Large intestine (tissue), 3 donors: ENCODE measurements at regions not wholly inside any gene's neighbourhood (a gene's known extent, or its start where the extent isn't known, plus 50 kb on each side); places are given as distances from the start of the nearest gene placed in this dataset.
"Not testable (repeated sequence)": the region's sequence is repeated elsewhere in the genome, so short reads cannot be mapped to it uniquely, and the experiment has no call there.

Source experiments
- DNase-seq, 2 donors: peaks; one replicate each; pipeline versions ENCODE4 v3.0.0 to v3.0.0-alpha.2; 2013
- H3K27ac ChIP-seq: one replicate; pipeline ENCODE4 v1.5.1; 2013; ENCODE audit warnings: low read length
- H3K27me3 ChIP-seq: 2 replicates; pipeline ENCODE4 v1.6.1; 2013; ENCODE audit warnings: low read length; ENCODE audit not compliant: control insufficient read depth, insufficient read depth
- H3K36me3 ChIP-seq: 2 replicates; pipeline ENCODE4 v1.6.1; 2013; ENCODE audit warnings: low read length; ENCODE audit not compliant: control insufficient read depth, insufficient read depth
- H3K4me1 ChIP-seq: one replicate; pipeline ENCODE4 v1.6.1; 2013; ENCODE audit warnings: low read length; ENCODE audit not compliant: control insufficient read depth, insufficient read depth
- H3K4me3 ChIP-seq: one replicate; pipeline ENCODE4 v1.5.1; 2013; ENCODE audit warnings: low read length
- H3K9me3 ChIP-seq: one replicate; pipeline ENCODE4 v1.6.1; 2013; ENCODE audit warnings: mild to moderate bottlenecking, low read depth, low read length, moderate library complexity; ENCODE audit not compliant: control insufficient read depth
- WGBS: methylation state at CpG from one replicate; pipeline ENCODE4 v1.1.5; 2013; ENCODE audit warnings: low lambda C conversion rate; ENCODE audit not compliant: insufficient coverage; 5-methylcytosine and 5-hydroxymethylcytosine counted together

DNA sequence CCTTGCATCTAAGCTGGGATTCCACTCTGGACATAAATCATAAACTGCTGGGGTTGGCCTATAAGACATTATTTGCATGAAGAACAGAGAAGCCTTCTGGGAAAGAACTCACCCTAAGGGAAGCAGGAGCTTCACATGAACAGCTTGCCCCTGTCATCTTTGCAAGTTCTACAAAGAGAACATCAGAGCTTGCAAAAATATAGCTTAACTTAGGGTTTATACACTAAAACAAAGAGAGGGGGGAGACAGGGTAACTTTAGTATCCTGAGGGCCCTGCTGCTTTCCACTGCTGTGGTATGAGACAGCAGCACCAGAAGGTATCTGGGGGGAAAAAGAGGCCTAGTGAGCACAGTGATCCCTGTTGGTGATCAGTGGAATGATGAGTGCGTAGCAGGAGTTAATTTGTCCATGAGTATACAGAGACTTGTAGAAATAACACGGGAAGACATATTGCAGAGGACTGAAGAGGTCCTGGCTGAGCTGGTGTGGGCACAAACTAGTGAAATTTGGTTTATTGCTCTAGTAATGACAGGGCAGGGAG is 116.1 kb upstream of the TSC22D1 start:
- Histone ChIP-seq H3K36me3 (no peaks in the 10 kb centered on the region), H3K27ac (no peak overlapping the region), H3K27me3 (no peaks in the 10 kb centered on the region), H3K4me3 (no peak overlapping the region), H3K4me1 (no peaks in the 10 kb centered on the region), H3K9me3 (no peaks in the 10 kb centered on the region)
- no peak for DNase-seq
- 100% methylated on average over 1 of the region's 2 CpGs for WGBS

DNA sequence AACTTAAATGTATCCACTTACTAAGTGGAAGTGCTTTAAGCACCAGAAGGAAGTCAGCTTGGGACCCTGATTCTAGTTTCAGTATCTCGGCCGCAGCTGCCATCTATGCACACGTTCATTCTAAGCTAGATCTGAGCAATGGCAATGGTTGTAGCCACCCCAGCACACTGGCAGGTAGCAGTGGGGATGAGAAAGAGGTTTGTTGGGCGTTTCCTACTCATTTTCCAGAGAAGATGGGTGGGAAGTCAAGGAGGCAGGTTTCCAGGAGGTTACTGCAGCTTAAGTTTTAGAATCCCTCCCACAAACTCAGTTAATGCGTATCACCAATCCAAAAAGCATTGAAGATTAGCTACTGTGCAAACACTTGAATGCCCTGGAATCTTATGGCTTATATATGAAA is 114.2 kb upstream of the TSC22D1 start:
- DNase-seq, result no peak
- no peak overlapping the region for H3K27ac ChIP-seq
- H3K9me3 ChIP-seq, result no peaks in the 10 kb centered on the region
- H3K27me3 ChIP-seq, result no peaks in the 10 kb centered on the region
- no CpG with 5 or more reads among the region's 5 CpGs for WGBS
- H3K4me3 ChIP-seq, result no peak overlapping the region
- H3K4me1 ChIP-seq, result no peaks in the 10 kb centered on the region
- H3K36me3 ChIP-seq, result no peaks in the 10 kb centered on the region

DNA sequence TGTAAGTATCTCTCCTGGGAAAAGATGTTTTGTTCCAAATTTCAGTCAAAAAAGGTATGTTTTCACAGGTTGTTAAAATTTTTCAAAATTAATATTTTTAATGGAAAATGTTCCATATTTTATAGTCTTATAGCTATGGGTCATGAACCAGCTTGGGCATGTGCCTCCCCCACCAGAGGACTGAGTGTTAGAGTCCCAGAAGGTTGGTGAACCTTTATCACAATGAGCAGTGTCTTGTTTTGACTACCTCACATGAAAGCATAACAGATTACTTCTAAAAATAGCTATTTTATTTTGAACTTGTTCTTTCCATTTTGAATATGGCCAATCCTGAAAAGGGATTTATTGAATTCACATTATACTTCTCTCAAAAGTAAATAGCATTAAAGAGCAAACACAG is 112.5 kb upstream of the TSC22D1 start:
- no peaks in the 10 kb centered on the region for H3K4me1 ChIP-seq
- DNase-seq, result no peak
- no peak overlapping the region for H3K4me3 ChIP-seq
- H3K27ac ChIP-seq, result no peak overlapping the region
- H3K27me3 ChIP-seq, result no peaks in the 10 kb centered on the region
- no peaks in the 10 kb centered on the region for H3K9me3 ChIP-seq
- H3K36me3 ChIP-seq, result no peaks in the 10 kb centered on the region

DNA sequence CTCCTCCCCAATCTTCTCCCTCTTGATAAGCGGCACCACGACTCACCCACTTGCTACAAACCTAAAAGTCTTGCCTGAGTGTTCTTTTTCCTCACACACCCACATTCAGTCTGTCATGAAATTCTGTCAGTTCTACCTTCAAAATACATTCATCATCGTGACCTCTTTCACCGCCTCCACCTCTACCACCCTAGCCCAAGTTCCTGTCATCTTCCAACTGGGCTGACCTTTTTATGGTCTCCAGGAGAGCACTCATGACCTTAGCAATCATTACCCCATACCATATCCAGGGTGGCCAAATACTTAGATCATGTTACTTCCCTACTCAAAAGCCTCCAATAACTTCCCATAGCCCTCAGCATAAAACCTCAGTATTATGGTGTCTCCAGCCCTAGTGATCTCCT is 110.4 kb upstream of the TSC22D1 start:
- Histone ChIP-seq H3K4me1 (no peaks in the 10 kb centered on the region), H3K36me3 (no peaks in the 10 kb centered on the region), H3K4me3 (no peak overlapping the region), H3K9me3 (peaks cover 9% of the 10 kb centered on the region), H3K27me3 (no peaks in the 10 kb centered on the region), H3K27ac (no peak overlapping the region)
- no CpG with 5 or more reads among the region's 4 CpGs for WGBS
- no peak for DNase-seq

DNA sequence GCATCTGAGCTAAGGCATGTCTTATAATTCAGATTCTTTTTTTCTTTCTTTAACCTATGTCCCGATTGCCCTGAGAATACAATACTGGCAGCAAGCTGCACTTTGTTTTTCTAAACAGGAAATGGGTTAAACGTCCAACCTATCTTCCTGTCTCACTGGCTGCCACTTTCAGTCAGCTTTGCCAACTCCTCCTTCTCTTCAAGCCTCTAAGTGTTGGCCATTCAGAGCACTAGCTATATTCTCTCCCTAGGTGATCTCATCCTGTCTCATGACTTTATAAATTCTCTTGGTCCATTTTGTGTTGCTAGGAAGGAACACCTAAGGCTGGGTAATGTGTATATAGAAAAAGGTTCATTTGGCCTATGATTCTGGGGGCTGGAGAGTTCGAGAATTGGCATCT is 109.5 kb upstream of the TSC22D1 start:
- 94% methylated on average over 2 of the region's 3 CpGs for WGBS
- H3K4me1 ChIP-seq, result no peaks in the 10 kb centered on the region
- no peaks in the 10 kb centered on the region for H3K36me3 ChIP-seq
- peaks cover 9% of the 10 kb centered on the region for H3K9me3 ChIP-seq
- H3K27ac ChIP-seq, result no peak overlapping the region
- H3K27me3 ChIP-seq, result no peaks in the 10 kb centered on the region
- DNase-seq, result no peak
- no peak overlapping the region for H3K4me3 ChIP-seq

DNA sequence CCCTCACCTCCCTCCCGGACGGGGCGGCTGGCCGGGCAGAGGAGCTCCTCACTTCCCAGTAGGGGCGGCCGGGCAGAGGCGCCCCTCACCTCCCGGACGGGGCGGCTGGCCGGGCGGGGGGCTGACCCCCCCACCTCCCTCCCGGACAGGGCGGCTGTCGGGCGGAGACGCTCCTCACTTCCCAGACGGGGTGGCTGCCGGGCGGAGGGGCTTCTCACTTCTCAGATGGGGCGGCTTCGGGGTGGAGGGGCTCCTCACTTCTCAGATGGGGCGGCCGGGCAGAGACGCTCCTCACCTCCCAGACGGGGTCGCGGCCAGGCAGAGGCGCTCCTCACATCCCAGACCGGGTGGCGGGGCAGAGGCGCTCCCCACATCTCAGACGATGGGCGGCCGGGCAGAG is 106.3 kb upstream of the TSC22D1 start:
- no CpG with 5 or more reads among the region's 35 CpGs for WGBS
- not testable (repeated sequence) for DNase-seq, H3K9me3 ChIP-seq, H3K27ac ChIP-seq, H3K36me3 ChIP-seq, H3K4me3 ChIP-seq, H3K4me1 ChIP-seq, H3K27me3 ChIP-seq

DNA sequence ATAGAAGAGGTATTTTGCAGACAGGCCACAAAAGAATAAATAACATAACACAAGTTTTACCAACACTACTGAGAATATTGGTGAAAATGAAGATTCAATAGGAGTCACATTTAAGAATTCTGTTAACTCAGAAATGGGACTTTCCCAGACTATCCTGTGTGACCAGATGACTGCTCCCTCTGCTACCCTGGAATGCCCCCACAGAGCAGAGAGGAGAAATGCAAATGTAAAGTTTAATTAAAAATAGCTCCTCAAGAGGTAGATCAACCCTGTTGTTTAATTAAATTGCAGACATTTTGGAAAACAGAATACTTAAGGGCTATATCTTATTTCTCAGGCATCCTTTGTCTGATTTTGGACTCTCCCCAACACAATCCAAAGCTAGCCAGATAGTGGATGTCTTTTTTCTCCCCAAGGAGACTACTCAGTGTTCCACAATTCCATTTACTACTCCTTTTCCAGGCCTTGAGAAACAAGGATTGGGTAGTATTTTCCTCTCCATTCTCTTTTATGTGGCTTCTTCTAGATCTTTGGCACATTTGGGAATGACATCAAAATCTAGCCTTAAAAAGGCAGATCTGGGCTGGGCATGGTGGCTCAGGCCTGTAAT is 104.7 kb upstream of the TSC22D1 start:
- Histone ChIP-seq H3K27ac (no peak overlapping the region), H3K9me3 (peaks cover 9% of the 10 kb centered on the region), H3K4me3 (no peak overlapping the region), H3K27me3 (no peaks in the 10 kb centered on the region), H3K36me3 (no peaks in the 10 kb centered on the region), H3K4me1 (no peaks in the 10 kb centered on the region)
- DNase-seq, result no peak

DNA sequence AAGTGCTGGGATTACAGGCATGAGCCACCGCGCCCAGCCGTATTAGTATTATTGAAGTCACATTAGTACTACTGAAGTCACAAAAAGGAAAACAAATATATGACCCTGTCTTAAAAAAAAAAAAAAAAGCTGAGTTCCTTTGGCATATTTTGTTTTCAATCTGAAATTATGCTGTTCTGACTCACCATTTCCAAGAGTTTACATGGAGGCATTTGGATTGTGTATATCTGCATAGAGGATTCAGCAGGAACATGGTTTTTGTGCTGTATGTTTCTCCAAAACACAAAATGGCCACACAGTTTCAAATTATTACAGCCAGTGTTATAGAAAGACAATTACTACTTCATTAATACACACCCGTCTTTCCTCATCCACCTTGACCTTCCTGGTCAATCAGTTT is 103.5 kb upstream of the TSC22D1 start:
- H3K4me3 ChIP-seq, result no peak overlapping the region
- DNase-seq, result no peak
- no CpG with 5 or more reads among the region's 4 CpGs for WGBS

DNA sequence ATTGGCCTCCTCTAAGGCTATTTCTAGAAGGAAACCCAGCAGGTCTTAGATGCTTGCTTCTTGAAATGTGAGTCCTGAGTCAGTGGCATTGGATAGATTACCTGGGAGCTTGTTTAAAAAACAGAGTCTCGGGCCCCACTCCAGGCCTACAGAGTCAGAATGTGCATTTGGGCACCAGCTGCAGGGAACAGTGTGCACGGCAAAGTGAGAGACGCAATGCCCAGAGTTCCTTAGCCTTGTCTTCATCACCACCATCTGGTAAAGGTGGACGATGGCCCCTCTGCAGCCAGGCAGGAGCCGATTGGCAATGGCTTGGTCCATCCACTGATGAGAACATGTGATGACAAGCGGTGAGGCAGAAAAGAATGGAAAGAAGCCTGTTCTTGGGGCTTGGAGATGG is 102.1 kb upstream of the TSC22D1 start:
- no peak for DNase-seq
- Histone ChIP-seq H3K4me3 (no peak overlapping the region), H3K27ac (no peak overlapping the region), H3K4me1 (no peaks in the 10 kb centered on the region), H3K9me3 (peaks cover 7% of the 10 kb centered on the region), H3K27me3 (no peaks in the 10 kb centered on the region), H3K36me3 (no peaks in the 10 kb centered on the region)
- WGBS, result 80% methylated on average over 1 of the region's 6 CpGs

More for the DNA sequence above, 103.5 kb upstream of the TSC22D1 start:
- Histone ChIP-seq H3K27me3 (no peaks in the 10 kb centered on the region), H3K27ac (no peak overlapping the region), H3K4me1 (no peaks in the 10 kb centered on the region), H3K36me3 (no peaks in the 10 kb centered on the region), H3K9me3 (peaks cover 9% of the 10 kb centered on the region)

DNA sequence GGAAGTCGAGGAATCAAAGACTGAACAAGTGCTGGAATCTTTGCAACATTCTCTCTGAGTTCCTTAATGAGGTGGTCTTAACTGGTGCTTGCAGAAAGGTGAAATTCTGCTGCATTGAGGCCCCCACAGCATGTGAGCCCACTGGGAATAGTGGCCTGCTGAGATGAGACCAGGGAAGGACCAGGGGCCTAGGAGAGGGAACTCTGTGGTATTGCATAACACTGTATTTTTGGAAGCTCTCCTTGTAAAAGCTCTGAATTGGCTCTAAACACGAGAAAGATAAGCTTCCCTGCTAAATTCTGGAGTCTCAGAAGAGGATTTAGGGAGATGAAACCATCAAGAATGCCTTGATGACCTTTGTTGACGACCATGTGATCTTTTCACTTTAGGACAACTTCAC is 100.4 kb upstream of the TSC22D1 start:
- H3K9me3 ChIP-seq, result no peaks in the 10 kb centered on the region
- no peaks in the 10 kb centered on the region for H3K4me1 ChIP-seq
- no peaks in the 10 kb centered on the region for H3K27me3 ChIP-seq
- no peak for DNase-seq
- 89% methylated on average over 1 of the region's 3 CpGs for WGBS
- no peak overlapping the region for H3K4me3 ChIP-seq
- no peaks in the 10 kb centered on the region for H3K36me3 ChIP-seq
- H3K27ac ChIP-seq, result no peak overlapping the region

DNA sequence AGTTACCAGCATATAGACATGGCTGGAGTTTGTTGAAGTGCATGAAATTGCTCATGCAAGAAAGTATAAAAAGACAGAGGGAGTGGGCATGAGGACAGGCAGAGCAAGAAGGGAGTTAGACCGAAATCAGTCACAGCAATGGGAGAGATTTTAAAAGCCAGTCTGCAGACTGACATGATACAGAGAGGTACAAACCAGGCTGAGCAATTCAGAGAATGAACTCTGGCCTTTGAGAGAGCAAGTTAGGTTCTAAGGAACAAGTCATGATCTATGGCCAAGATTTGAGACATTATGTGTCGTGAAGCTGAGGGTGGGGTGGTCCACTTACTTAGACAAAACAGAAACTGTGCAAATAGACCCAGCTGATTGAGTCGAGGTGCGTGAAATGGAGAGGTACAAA is 93.4 kb upstream of the TSC22D1 start:
- Histone ChIP-seq H3K36me3 (no peaks in the 10 kb centered on the region), H3K4me1 (no peaks in the 10 kb centered on the region), H3K27ac (no peak overlapping the region), H3K4me3 (no peak overlapping the region), H3K9me3 (peaks cover 4% of the 10 kb centered on the region), H3K27me3 (no peaks in the 10 kb centered on the region)
- WGBS, result no CpG with 5 or more reads among the region's 4 CpGs
- no peak for DNase-seq
